SU-DHL-6 (cell line): ENCODE measurements at regions not wholly inside any gene's neighbourhood (a gene's known extent, or its start where the extent isn't known, plus 50 kb on each side); places are given as distances from the start of the nearest gene placed in this dataset.

ENCODE experiments used
- H2AFZ ChIP-seq: fragments of 200-600 bp; sonication (generic); 2 replicates; pipeline ENCODE4 v1.6.1; 2014; ENCODE audit warnings: low read depth, mild to moderate bottlenecking, moderate library complexity, mixed read lengths, antibody characterized with exemption, low read length; ENCODE audit not compliant: severe bottlenecking
- H3F3A ChIP-seq: fragments of 200-600 bp; shearing (Covaris generic); 2 replicates; pipeline ENCODE4 v1.6.0; 2016; ENCODE audit warnings: antibody characterized with exemption, mild to moderate bottlenecking; ENCODE audit not compliant: insufficient read depth
- H3K27ac ChIP-seq: fragments of 200-600 bp; sonication (generic); 2 replicates; pipeline ENCODE4 v1.5.1; 2016; ENCODE audit warnings: low read depth, mild to moderate bottlenecking, low read length, moderate library complexity, mixed read lengths
- H3K27me3 ChIP-seq: fragments of 200-600 bp; sonication (generic), shearing (Covaris generic); 2 replicates; pipeline ENCODE4 v1.6.0; 2014; ENCODE audit warnings: mild to moderate bottlenecking, low read length
- H3K36me3 ChIP-seq: fragments of 200-600 bp; sonication (generic); 2 replicates; pipeline ENCODE4 v1.6.1; 2014; ENCODE audit warnings: mild to moderate bottlenecking, low read length, mixed read lengths
- H3K4me2 ChIP-seq: fragments of 300-600, 200-600 bp; shearing (Covaris generic), sonication (generic); 2 replicates; pipeline ENCODE4 v1.6.0; 2014; ENCODE audit warnings: low read length, low read depth, mild to moderate bottlenecking; ENCODE audit not compliant: poor library complexity, severe bottlenecking
- H3K4me3 ChIP-seq: fragments of 200-600 bp; sonication (generic); 2 replicates; pipeline ENCODE4 v1.5.1; 2014; ENCODE audit warnings: antibody characterized with exemption, low read length, mild to moderate bottlenecking, mixed read lengths; ENCODE audit not compliant: insufficient read depth, poor library complexity, severe bottlenecking
- H3K79me2 ChIP-seq: fragments of 200-600 bp; sonication (generic); 2 replicates; pipeline ENCODE4 v1.6.1; 2014; ENCODE audit warnings: mild to moderate bottlenecking, low read length, moderate library complexity; ENCODE audit not compliant: insufficient read depth
- H3K9ac ChIP-seq: fragments of 200-600 bp; sonication (generic); 2 replicates; pipeline ENCODE4 v1.7.0; 2014; ENCODE audit warnings: mild to moderate bottlenecking, low read length
- H3K9me2 ChIP-seq: fragments of 200-600 bp; sonication (generic); replicated peaks from 2 replicates; pipeline ENCODE4 v1.6.1; 2014; ENCODE audit warnings: low read length; ENCODE audit not compliant: insufficient read depth
- H3K9me3 ChIP-seq: fragments of 200-600 bp; sonication (generic); 2 replicates; pipeline ENCODE4 v1.6.1; 2014; ENCODE audit warnings: low read length, mixed read lengths; ENCODE audit not compliant: insufficient read depth
- H4K20me1 ChIP-seq: fragments of 200-600 bp; sonication (generic); 2 replicates; pipeline ENCODE4 v1.6.1; 2014; ENCODE audit warnings: low read depth, mild to moderate bottlenecking, antibody characterized with exemption, low read length, moderate library complexity, mixed read lengths
- EZH2phosphoT487 ChIP-seq: fragments of 200-600 bp; sonication (generic), shearing (Covaris generic); conservative IDR thresholded peaks from 2 replicates; pipeline ENCODE4 v1.6.1; 2018; ENCODE audit warnings: mild to moderate bottlenecking, antibody characterized with exemption, low read length, moderate library complexity, mixed read lengths
- TF ChIP-seq, protein P1 (sequence below): fragments of 200-600 bp; sonication (generic); IDR thresholded peaks from one replicate; pipeline ENCODE4 v1.5.1; 2017; ENCODE audit warnings: antibody characterized with exemption, mild to moderate bottlenecking, low read length, moderate library complexity; ENCODE audit not compliant: insufficient read depth, poor library complexity, severe bottlenecking

- no peaks in the 10 kb centered on the region for H3K27me3 ChIP-seq
- no peaks in the 10 kb centered on the region for H4K20me1 ChIP-seq
- H3F3A ChIP-seq, result no peaks in the 10 kb centered on the region
- no peak overlapping the region for H2AFZ ChIP-seq
- no peaks in the 10 kb centered on the region for H3K79me2 ChIP-seq
- no peaks in the 10 kb centered on the region for H3K36me3 ChIP-seq
- H3K9me3 ChIP-seq, result no peaks in the 10 kb centered on the region
- TF ChIP-seq, protein P1, sequence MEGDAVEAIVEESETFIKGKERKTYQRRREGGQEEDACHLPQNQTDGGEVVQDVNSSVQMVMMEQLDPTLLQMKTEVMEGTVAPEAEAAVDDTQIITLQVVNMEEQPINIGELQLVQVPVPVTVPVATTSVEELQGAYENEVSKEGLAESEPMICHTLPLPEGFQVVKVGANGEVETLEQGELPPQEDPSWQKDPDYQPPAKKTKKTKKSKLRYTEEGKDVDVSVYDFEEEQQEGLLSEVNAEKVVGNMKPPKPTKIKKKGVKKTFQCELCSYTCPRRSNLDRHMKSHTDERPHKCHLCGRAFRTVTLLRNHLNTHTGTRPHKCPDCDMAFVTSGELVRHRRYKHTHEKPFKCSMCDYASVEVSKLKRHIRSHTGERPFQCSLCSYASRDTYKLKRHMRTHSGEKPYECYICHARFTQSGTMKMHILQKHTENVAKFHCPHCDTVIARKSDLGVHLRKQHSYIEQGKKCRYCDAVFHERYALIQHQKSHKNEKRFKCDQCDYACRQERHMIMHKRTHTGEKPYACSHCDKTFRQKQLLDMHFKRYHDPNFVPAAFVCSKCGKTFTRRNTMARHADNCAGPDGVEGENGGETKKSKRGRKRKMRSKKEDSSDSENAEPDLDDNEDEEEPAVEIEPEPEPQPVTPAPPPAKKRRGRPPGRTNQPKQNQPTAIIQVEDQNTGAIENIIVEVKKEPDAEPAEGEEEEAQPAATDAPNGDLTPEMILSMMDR, result no peak
- no peak for TF ChIP-seq EZH2phosphoT487
- H3K27ac ChIP-seq, result no peak overlapping the region
- no peak overlapping the region for H3K9ac ChIP-seq
- no peaks in the 10 kb centered on the region for H3K9me2 ChIP-seq
- H3K4me2 ChIP-seq, result no peak overlapping the region
- H3K4me3 ChIP-seq, result no peak overlapping the region
These were observed 293.7 kb upstream of the CLEC14A start for GRCh38 chr14:38549564-38549963.

DNA sequence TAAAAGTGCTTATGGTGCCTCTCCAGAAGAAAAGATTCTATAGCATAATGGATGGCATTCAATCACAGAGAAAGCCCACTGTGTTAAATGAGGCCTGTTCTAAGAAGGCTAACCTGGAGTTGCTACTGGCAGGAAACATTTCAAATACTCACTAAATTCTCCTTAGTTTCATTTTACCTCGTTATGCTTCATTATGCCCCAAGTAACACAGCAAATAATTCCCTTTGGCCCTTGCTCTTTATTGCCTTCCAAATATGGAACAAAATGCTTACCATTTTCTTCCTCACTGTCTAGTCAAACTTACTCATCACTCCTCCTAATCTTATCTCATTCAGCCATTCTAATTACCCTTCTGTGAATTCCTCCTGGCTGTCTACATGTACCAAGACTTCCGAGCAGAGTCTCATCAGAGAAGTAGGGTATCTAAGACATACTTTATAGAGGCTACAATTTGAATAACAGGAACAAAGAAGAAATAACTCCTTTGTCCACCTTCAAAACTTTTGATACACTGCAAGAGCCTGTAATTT is 292.1 kb upstream of the CLEC14A start:
- no peak overlapping the region for H3K4me3 ChIP-seq
- no peak overlapping the region for H3K9ac ChIP-seq
- TF ChIP-seq, protein P1, result no peak
- no peak for TF ChIP-seq EZH2phosphoT487
- no peaks in the 10 kb centered on the region for H3K27me3 ChIP-seq
- no peaks in the 10 kb centered on the region for H3K79me2 ChIP-seq
- no peaks in the 10 kb centered on the region for H3K9me2 ChIP-seq
- no peak overlapping the region for H3K4me2 ChIP-seq
- no peak overlapping the region for H3K27ac ChIP-seq
- no peaks in the 10 kb centered on the region for H4K20me1 ChIP-seq
- H2AFZ ChIP-seq, result no peak overlapping the region
- no peaks in the 10 kb centered on the region for H3K9me3 ChIP-seq
- no peaks in the 10 kb centered on the region for H3F3A ChIP-seq
- no peaks in the 10 kb centered on the region for H3K36me3 ChIP-seq

DNA sequence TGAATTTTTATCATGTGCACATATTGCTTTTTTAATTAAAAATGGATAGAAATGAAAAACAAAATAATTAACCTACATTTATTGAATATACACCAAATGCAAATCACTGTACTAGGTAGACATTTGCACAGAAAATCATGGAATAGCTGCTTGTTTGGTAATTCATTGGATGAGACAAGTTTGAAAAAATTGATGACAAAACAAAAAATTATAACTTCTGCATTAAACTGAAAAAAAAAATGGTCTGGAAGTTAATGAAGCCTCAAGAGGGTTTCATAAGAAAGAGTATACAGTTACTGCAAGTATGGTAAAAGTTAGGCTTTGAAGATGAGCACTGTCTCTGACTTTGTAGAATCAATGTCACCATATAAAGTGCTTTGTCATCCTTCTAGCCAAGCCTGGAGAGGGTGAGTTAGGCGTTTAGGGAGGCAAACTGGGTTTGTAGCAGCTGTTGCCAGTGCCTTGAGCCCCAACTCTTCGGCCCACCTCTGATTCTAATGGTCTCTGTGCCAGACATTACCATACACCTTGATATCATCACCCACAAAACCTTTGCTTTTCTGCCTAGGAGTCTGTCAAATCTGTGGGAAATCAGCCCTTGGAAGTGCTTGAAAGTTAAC is 291.1 kb upstream of the CLEC14A start:
- Histone ChIP-seq H3K27ac (no peak overlapping the region), H3K4me3 (no peak overlapping the region), H3K9me2 (no peaks in the 10 kb centered on the region), H3K27me3 (no peaks in the 10 kb centered on the region), H3K9me3 (no peaks in the 10 kb centered on the region), H3F3A (no peaks in the 10 kb centered on the region), H3K9ac (no peak overlapping the region), H4K20me1 (no peaks in the 10 kb centered on the region), H3K36me3 (no peaks in the 10 kb centered on the region), H2AFZ (no peak overlapping the region), H3K79me2 (no peaks in the 10 kb centered on the region), H3K4me2 (no peak overlapping the region)
- TF ChIP-seq EZH2phosphoT487, result no peak
- TF ChIP-seq, protein P1, result no peak
